IPS-18a (cell line): ENCODE measurements at regions not wholly inside any gene's neighbourhood (a gene's known extent, or its start where the extent isn't known, plus 50 kb on each side); places are given as distances from the start of the nearest gene placed in this dataset.

Experiments
- H3K27ac ChIP-seq: one replicate; pipeline ENCODE4 v1.5.1; 2013; ENCODE audit warnings: low read length
- H3K27me3 ChIP-seq: one replicate; pipeline ENCODE4 v1.6.1; 2013; ENCODE audit warnings: mild to moderate bottlenecking, low read length; ENCODE audit not compliant: control insufficient read depth, insufficient read depth
- H3K36me3 ChIP-seq: one replicate; pipeline ENCODE4 v1.6.1; 2013; ENCODE audit warnings: low read depth, low read length; ENCODE audit not compliant: control insufficient read depth
- H3K4me1 ChIP-seq: one replicate; pipeline ENCODE4 v1.6.1; 2013; ENCODE audit warnings: low read depth, low read length; ENCODE audit not compliant: control insufficient read depth
- H3K4me3 ChIP-seq: one replicate; pipeline ENCODE4 v1.5.1; 2013; ENCODE audit warnings: low read length
- H3K9ac ChIP-seq: one replicate; pipeline ENCODE4 v1.6.1; 2013; ENCODE audit warnings: mild to moderate bottlenecking, low read length, moderate library complexity
- H3K9me3 ChIP-seq: one replicate; pipeline ENCODE4 v1.6.1; 2013; ENCODE audit warnings: low read depth, low read length; ENCODE audit not compliant: control insufficient read depth

GRCh38 chr15:62962101-62962995 is 80.2 kb upstream of the TPM1 start:
- Histone ChIP-seq H3K27me3 (no peaks in the 10 kb centered on the region), H3K36me3 (no peaks in the 10 kb centered on the region), H3K9me3 (no peaks in the 10 kb centered on the region)

DNA sequence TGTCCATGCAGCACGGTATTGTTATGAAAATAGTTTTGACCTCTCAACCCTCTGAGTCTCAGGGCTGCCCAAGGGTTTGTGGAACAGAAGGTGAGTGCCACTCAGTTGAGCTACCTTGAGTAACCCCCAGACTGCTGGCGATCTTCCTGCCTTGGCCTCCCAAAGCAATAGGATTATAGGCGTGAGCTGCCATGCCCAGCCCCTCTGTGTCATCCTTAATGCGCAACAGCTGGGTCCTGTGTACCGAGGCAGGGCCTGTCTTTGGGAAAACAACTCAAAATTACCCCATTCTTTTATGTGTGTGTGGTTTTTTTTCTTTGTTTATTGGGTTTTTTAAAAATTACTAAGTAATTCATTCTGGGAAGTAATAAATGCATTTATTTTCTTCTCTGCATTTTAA is 78.3 kb upstream of the TPM1 start:
- Histone ChIP-seq H3K36me3 (no peaks in the 10 kb centered on the region), H3K9me3 (no peaks in the 10 kb centered on the region), H3K9ac (no peak overlapping the region), H3K27me3 (no peaks in the 10 kb centered on the region), H3K4me1 (no peaks in the 10 kb centered on the region), H3K27ac (no peak overlapping the region), H3K4me3 (no peak overlapping the region)

More at GRCh38 chr15:62962101-62962995, 80.2 kb upstream of the TPM1 start:
- H3K9ac ChIP-seq, result no peak overlapping the region
- no peaks in the 10 kb centered on the region for H3K4me1 ChIP-seq
- no peak overlapping the region for H3K27ac ChIP-seq
- no peak overlapping the region for H3K4me3 ChIP-seq

- Histone ChIP-seq H3K9me3 (no peaks in the 10 kb centered on the region), H3K36me3 (no peaks in the 10 kb centered on the region), H3K4me1 (no peaks in the 10 kb centered on the region), H3K27ac (no peak overlapping the region), H3K9ac (no peak overlapping the region), H3K4me3 (no peak overlapping the region), H3K27me3 (no peaks in the 10 kb centered on the region)
Observed at GRCh38 chr15:62966294-62967078, 76.1 kb upstream of the TPM1 start.

GRCh38 chr15:62968699-62969098 is 73.8 kb upstream of the TPM1 start:
- no peak overlapping the region for H3K27ac ChIP-seq
- H3K27me3 ChIP-seq, result no peaks in the 10 kb centered on the region
- H3K4me3 ChIP-seq, result no peak overlapping the region
- no peaks in the 10 kb centered on the region for H3K9me3 ChIP-seq
- no peaks in the 10 kb centered on the region for H3K36me3 ChIP-seq
- no peaks in the 10 kb centered on the region for H3K4me1 ChIP-seq
- no peak overlapping the region for H3K9ac ChIP-seq

GRCh38 chr15:62969442-62970089 is 73.0 kb upstream of the TPM1 start:
- Histone ChIP-seq H3K9ac (no peak overlapping the region), H3K36me3 (no peaks in the 10 kb centered on the region), H3K27ac (no peak overlapping the region), H3K4me1 (no peaks in the 10 kb centered on the region), H3K27me3 (no peaks in the 10 kb centered on the region), H3K9me3 (no peaks in the 10 kb centered on the region), H3K4me3 (no peak overlapping the region)

DNA sequence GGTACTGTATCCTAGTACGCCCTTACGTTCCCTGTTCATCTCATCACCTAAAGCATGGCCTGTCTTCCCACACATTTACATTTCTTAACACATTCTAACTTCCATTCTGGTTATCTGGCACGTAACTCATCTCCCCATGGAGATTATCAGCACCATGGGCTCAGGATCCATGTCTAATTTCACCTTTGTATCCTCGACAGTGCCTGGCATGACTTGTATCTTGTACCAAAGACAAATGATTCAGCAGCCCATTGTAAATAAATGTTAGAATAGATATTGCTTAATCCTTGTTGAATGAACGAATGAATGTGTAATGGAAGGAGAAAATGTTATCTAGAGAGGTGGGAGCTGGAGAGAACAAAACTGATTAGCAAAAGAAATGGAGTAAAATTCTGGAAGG is 69.7 kb upstream of the TPM1 start:
- Histone ChIP-seq H3K9me3 (no peaks in the 10 kb centered on the region), H3K4me3 (no peak overlapping the region), H3K27ac (no peak overlapping the region), H3K36me3 (no peaks in the 10 kb centered on the region), H3K27me3 (no peaks in the 10 kb centered on the region), H3K4me1 (no peaks in the 10 kb centered on the region), H3K9ac (no peak overlapping the region)

GRCh38 chr15:62975515-62975914 is 67.0 kb upstream of the TPM1 start:
- Histone ChIP-seq H3K9ac (no peak overlapping the region), H3K27me3 (no peaks in the 10 kb centered on the region), H3K4me3 (no peak overlapping the region), H3K9me3 (no peaks in the 10 kb centered on the region), H3K36me3 (no peaks in the 10 kb centered on the region), H3K4me1 (no peaks in the 10 kb centered on the region), H3K27ac (no peak overlapping the region)

DNA sequence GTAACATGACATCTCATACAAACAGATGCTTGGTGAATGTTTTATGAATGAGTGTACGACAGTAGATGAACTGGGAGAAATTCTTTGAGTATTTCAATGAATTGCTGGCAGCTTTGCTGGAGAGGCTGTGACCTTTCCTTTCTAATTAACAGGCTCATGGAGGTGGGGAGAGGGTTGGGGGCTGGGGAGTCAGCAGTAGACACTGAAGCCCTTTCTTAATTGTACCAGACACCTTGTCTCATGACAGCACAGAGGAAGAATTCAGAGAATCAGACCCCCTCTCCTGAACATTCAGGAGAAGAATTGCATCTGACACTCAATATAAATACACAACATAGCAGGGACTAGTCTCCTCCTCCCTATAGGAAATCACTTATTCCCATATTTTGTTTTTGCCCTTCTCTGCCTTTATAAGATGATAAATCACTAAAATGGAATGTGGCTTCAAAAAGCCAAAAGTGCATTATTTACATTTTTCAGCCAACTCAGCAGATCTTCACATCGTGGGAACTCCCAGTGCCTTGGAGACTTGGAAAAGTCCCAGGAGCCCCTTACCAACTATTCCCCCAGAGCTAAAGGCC is 66.2 kb upstream of the TPM1 start:
- no peaks in the 10 kb centered on the region for H3K4me1 ChIP-seq
- H3K27me3 ChIP-seq, result no peaks in the 10 kb centered on the region
- H3K27ac ChIP-seq, result no peak overlapping the region
- H3K9me3 ChIP-seq, result no peaks in the 10 kb centered on the region
- H3K4me3 ChIP-seq, result no peak overlapping the region
- no peak overlapping the region for H3K9ac ChIP-seq
- no peaks in the 10 kb centered on the region for H3K36me3 ChIP-seq

DNA sequence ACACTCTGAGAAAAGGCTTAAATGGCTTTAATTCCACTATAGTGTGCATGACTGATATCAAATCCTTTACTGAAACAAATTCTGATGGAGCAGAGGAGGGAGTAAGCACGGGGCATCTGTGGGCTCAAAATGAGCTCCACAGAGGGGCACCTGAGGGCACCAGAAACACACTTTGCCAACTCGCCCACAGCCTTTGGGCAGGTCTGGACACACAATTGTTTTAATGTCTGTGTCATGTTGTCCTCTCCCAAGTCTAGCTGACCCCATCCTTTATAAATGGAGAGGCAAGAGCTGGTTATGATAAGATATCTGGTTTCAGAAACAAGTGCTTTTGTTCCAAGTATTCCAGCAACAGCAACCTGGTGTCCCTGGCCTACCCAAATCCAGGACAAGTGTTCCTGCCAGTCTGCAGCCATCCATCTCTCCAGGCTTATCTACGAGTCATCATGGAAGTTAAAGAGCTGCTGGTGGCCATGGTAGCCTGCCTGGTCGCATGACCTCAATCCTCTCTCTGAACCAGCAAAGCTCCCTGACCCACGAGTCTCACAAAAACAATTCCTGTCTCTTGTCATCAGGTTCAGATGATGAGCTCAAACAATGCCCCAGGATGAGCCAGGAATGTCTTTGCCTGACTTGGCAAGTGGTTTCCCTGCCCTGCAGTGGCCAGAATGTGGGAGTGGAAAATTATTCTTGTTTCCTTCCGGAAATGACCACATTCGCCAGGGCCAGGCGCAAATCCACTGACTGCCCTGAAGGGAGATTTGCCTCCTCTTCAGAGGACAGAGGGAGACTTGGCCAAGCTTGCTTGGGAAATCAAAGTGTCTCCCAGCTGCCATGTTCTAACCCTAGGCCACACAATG is 64.4 kb upstream of the TPM1 start:
- Histone ChIP-seq H3K9me3 (no peaks in the 10 kb centered on the region), H3K4me1 (no peaks in the 10 kb centered on the region), H3K9ac (no peak overlapping the region), H3K27me3 (no peaks in the 10 kb centered on the region), H3K36me3 (no peaks in the 10 kb centered on the region), H3K4me3 (no peak overlapping the region), H3K27ac (no peak overlapping the region)

DNA sequence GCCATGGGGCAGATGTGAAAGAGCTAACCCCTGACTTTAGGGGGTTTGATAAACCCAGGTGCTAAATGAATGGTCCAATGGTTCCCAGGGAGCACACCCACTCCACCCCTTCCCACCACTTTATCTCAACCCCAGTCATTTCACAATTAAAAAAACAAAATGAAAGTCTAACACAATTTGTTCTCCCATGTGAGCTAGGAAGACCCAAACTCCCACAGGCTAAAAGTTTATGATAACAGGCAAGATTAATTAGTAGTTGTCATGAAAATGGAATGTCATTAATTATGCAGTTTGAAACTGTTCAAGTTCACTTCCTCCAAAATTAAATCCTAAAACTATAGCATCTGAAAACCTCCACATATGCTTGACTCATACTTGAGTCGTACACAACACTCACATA is 63.3 kb upstream of the TPM1 start:
- H3K27me3 ChIP-seq, result no peaks in the 10 kb centered on the region
- no peaks in the 10 kb centered on the region for H3K9me3 ChIP-seq
- H3K4me1 ChIP-seq, result no peaks in the 10 kb centered on the region
- H3K36me3 ChIP-seq, result no peaks in the 10 kb centered on the region
- no peak overlapping the region for H3K9ac ChIP-seq
- H3K4me3 ChIP-seq, result no peak overlapping the region
- H3K27ac ChIP-seq, result no peak overlapping the region
